Activated CD8-positive, alpha-beta T cell treated with anti-CD3 and anti-CD28 coated beads for 36 hours (primary cell): ENCODE measurements at regions not wholly inside any gene's neighbourhood (a gene's known extent, or its start where the extent isn't known, plus 50 kb on each side); places are given as distances from the start of the nearest gene placed in this dataset.

Source experiments
- ATAC-seq: fragments of 200-7000 bp; cut with Tn5 transposase; one replicate; pipeline ENCODE4 v1.10.0; 2021; ENCODE audit warnings: mild to moderate bottlenecking, moderate library complexity
- CTCF ChIA-PET: fragments of 350-600 bp; sonication (Branson Sonifier 250); formaldehyde crosslinking; loops from one replicate; lab custom pipeline; 2021; ENCODE audit warnings: antibody characterized with exemption; lab: Charles Lee
- POLR2A ChIA-PET: fragments of 350-600 bp; sonication (Branson Sonifier 250); formaldehyde crosslinking; loops from one replicate; lab custom pipeline; 2021; ENCODE audit warnings: antibody characterized with exemption; lab: Charles Lee
- DNase-seq: peaks from one replicate; pipeline ENCODE4 v3.0.0-alpha.2; 2020
- H3K27ac Mint-ChIP-seq: one replicate; pipeline ENCODE4 v1.8.0; 2021; ENCODE audit warnings: mild to moderate bottlenecking, mixed read lengths
- H3K27me3 Mint-ChIP-seq: one replicate; pipeline ENCODE4 v1.8.0; 2021; ENCODE audit warnings: mixed read lengths
- H3K36me3 Mint-ChIP-seq: one replicate; pipeline ENCODE4 v1.8.0; 2021; ENCODE audit warnings: low read depth, mixed read lengths
- H3K4me1 Mint-ChIP-seq: one replicate; pipeline ENCODE4 v1.8.0; 2021; ENCODE audit warnings: low read depth, mixed read lengths
- H3K4me3 Mint-ChIP-seq: one replicate; pipeline ENCODE4 v1.8.0; 2021; ENCODE audit warnings: mild to moderate bottlenecking, moderate library complexity, mixed read lengths
- H3K9me3 Mint-ChIP-seq: one replicate; pipeline ENCODE4 v1.8.0; 2021; ENCODE audit warnings: mixed read lengths
- CTCF ChIP-seq: fragments of 200-600 bp; IDR thresholded peaks from one replicate; pipeline ENCODE4 v1.8.0; 2022; ENCODE audit warnings: antibody characterized with exemption, mild to moderate bottlenecking
- intact Hi-C: fragments of 100-400 bp; cut with micrococcal nuclease; formaldehyde crosslinking; loops from one replicate; pipeline ENCODE4 v1.10.0; 2022

GRCh38 chr12:65525491-65526141, 247.1 kb downstream of the MSRB3 start:
- CTCF ChIA-PET = no interaction called here
- no peaks in the 10 kb centered on the region for H3K27me3 Mint-ChIP-seq

GRCh38 chr12:65526311-65526710, 247.8 kb downstream of the MSRB3 start:
- Mint-ChIP-seq H3K36me3 (no peaks in the 10 kb centered on the region), H3K4me1 (no peaks in the 10 kb centered on the region), H3K27me3 (no peaks in the 10 kb centered on the region), H3K4me3 (no peak overlapping the region), H3K27ac (no peak overlapping the region), H3K9me3 (no peaks in the 10 kb centered on the region)
- no peak for ATAC-seq
- ChIA-PET CTCF (no interaction called here), POLR2A (no interaction called here)
- TF ChIP-seq CTCF = no peak
- intact Hi-C loops = no loop called here
- DNase-seq = no peak

More at GRCh38 chr12:65525491-65526141, 247.1 kb downstream of the MSRB3 start:
- Mint-ChIP-seq H3K4me1 (no peaks in the 10 kb centered on the region), H3K27ac (no peak overlapping the region), H3K36me3 (no peaks in the 10 kb centered on the region), H3K4me3 (no peak overlapping the region), H3K9me3 (no peaks in the 10 kb centered on the region)
- DNase-seq (no peak), ATAC-seq (no peak)
- intact Hi-C loops = no loop called here
- POLR2A ChIA-PET = no interaction called here
- no peak for TF ChIP-seq CTCF

GRCh38 chr12:65528127-65528526, 249.6 kb downstream of the MSRB3 start:
- Mint-ChIP-seq H3K4me3 (no peak overlapping the region), H3K27ac (no peak overlapping the region), H3K9me3 (no peaks in the 10 kb centered on the region), H3K4me1 (no peaks in the 10 kb centered on the region), H3K27me3 (no peaks in the 10 kb centered on the region), H3K36me3 (no peaks in the 10 kb centered on the region)
- ChIA-PET POLR2A (no interaction called here), CTCF (interaction anchor here (1.4 kb wide), 1 partner anchor 28 kb away, joined by 3 read pairs; no protein-coding TSS in a partner anchor)
- DNase-seq (no peak), ATAC-seq (no peak)
- no peak for TF ChIP-seq CTCF
- intact Hi-C loops = no loop called here

- CTCF ChIA-PET = interaction anchor here (1.0 to 1.4 kb wide), 2 partner anchors 27 to 28 kb away, joined by 3 to 5 read pairs; no protein-coding TSS in a partner anchor
- no peak overlapping the region for H3K4me3 Mint-ChIP-seq
- POLR2A ChIA-PET = no interaction called here
- H3K36me3 Mint-ChIP-seq = no peaks in the 10 kb centered on the region
- no peaks in the 10 kb centered on the region for H3K27me3 Mint-ChIP-seq
- TF ChIP-seq CTCF = no peak
- no peak overlapping the region for H3K27ac Mint-ChIP-seq
- no peaks in the 10 kb centered on the region for H3K9me3 Mint-ChIP-seq
- no peak for DNase-seq
- H3K4me1 Mint-ChIP-seq = no peaks in the 10 kb centered on the region
- no peak for ATAC-seq
- intact Hi-C loops = no loop called here
These were observed 250.6 kb downstream of the MSRB3 start for GRCh38 chr12:65529106-65529505.

GRCh38 chr12:65529771-65530435, 251.4 kb downstream of the MSRB3 start:
- DNase-seq (no peak), ATAC-seq (no peak)
- H3K27me3 Mint-ChIP-seq = no peaks in the 10 kb centered on the region
- H3K27ac Mint-ChIP-seq = no peak overlapping the region
- no peak overlapping the region for H3K4me3 Mint-ChIP-seq
- no peak for TF ChIP-seq CTCF
- CTCF ChIA-PET = interaction anchor here (1.0 kb wide), 1 partner anchor 27 kb away, joined by 5 read pairs; no protein-coding TSS in a partner anchor
- H3K9me3 Mint-ChIP-seq = no peaks in the 10 kb centered on the region
- intact Hi-C loops = no loop called here
- POLR2A ChIA-PET = no interaction called here
- no peaks in the 10 kb centered on the region for H3K4me1 Mint-ChIP-seq
- H3K36me3 Mint-ChIP-seq = no peaks in the 10 kb centered on the region
